ENCODE measurements at regions not wholly inside any gene's neighbourhood (a gene's known extent, or its start where the extent isn't known, plus 50 kb on each side); places are given as distances from the start of the nearest gene placed in this dataset.
"Not testable (repeated sequence)": the region's sequence is repeated elsewhere in the genome, so short reads cannot be mapped to it uniquely, and the experiment has no call there.

- H3K79me1 ChIP-seq (ENCODE audit: low read length), result no peaks in the 10 kb centered on the region
- H3K27ac ChIP-seq (ENCODE audit: low read depth, low read length), result no peak overlapping the region
- no CpG with 5 or more reads among the region's 4 CpGs for WGBS (ENCODE audit: extremely low coverage, insufficient coverage, insufficient read length)
- H2BK12ac ChIP-seq (ENCODE audit: low read length), result no peak overlapping the region
- H3K18ac ChIP-seq (ENCODE audit: low read length), result no peak overlapping the region
- no peak overlapping the region for H4K91ac ChIP-seq (ENCODE audit: low read depth, low read length)
- no peaks in the 10 kb centered on the region for H3K79me2 ChIP-seq (ENCODE audit: control insufficient read depth, insufficient read depth, low read length, poor library complexity)
- no peak overlapping the region for H3K4ac ChIP-seq (ENCODE audit: low read depth, low read length)
- H2AFZ ChIP-seq (ENCODE audit: insufficient read depth, low read length, poor library complexity), result no peak overlapping the region
- no peaks in the 10 kb centered on the region for H3K4me1 ChIP-seq (ENCODE audit: control insufficient read depth in 1 of 2, insufficient read depth in 2 of 2, low read length in 2 of 2)
- H3K9ac ChIP-seq (ENCODE audit: low read length), result no peak overlapping the region
- peaks cover 2% of the 10 kb centered on the region for H3K9me3 ChIP-seq (ENCODE audit: insufficient read depth, low read depth, low read length)
- H3K23ac ChIP-seq (ENCODE audit: low read length), result no peak overlapping the region
- no peak overlapping the region for H3K4me2 ChIP-seq (ENCODE audit: low read length)
- DNase-seq, result no peak
- H3K14ac ChIP-seq (ENCODE audit: low read length), result no peak overlapping the region
- H3K27me3 ChIP-seq (ENCODE audit: insufficient read depth, low read length), result no peaks in the 10 kb centered on the region
- no peak overlapping the region for H2BK5ac ChIP-seq (ENCODE audit: low read depth, low read length, poor library complexity)
- H4K12ac ChIP-seq (ENCODE audit: low read depth, low read length), result no peak overlapping the region
- H3K36me3 ChIP-seq (ENCODE audit: control insufficient read depth in 1 of 2, insufficient read depth in 2 of 2, low read length in 2 of 2), result no peaks in the 10 kb centered on the region
- no peak overlapping the region for H2BK120ac ChIP-seq (ENCODE audit: insufficient read depth, low read length, poor library complexity)
- H3K4me3 ChIP-seq (ENCODE audit: low read depth, low read length), result peak overlapping the region; percentile 16
- H2AK5ac ChIP-seq (ENCODE audit: low read length), result no peak overlapping the region
- no peak overlapping the region for H4K8ac ChIP-seq (ENCODE audit: low read depth, low read length)
Measured at GRCh38 chr5:125245216-125245615, 498.8 kb upstream of the ZNF608 start.

GRCh38 chr5:125249400-125249799, 503.0 kb upstream of the ZNF608 start:
- H2AK5ac ChIP-seq (ENCODE audit: low read length), result no peak overlapping the region
- DNase-seq, result no peak
- H4K8ac ChIP-seq (ENCODE audit: low read depth, low read length), result no peak overlapping the region
- no peak overlapping the region for H2BK12ac ChIP-seq (ENCODE audit: low read length)
- H3K27me3 ChIP-seq (ENCODE audit: insufficient read depth, low read length), result no peaks in the 10 kb centered on the region
- no peak overlapping the region for H3K4me2 ChIP-seq (ENCODE audit: low read length)
- no peak overlapping the region for H2BK120ac ChIP-seq (ENCODE audit: insufficient read depth, low read length, poor library complexity)
- H2AFZ ChIP-seq (ENCODE audit: insufficient read depth, low read length, poor library complexity), result no peak overlapping the region
- no peak overlapping the region for H4K12ac ChIP-seq (ENCODE audit: low read depth, low read length)
- no peak overlapping the region for H3K9ac ChIP-seq (ENCODE audit: low read length)
- H3K4ac ChIP-seq (ENCODE audit: low read depth, low read length), result no peak overlapping the region
- H3K23ac ChIP-seq (ENCODE audit: low read length), result no peak overlapping the region
- no CpG with 5 or more reads among the region's 2 CpGs for WGBS (ENCODE audit: extremely low coverage, insufficient coverage, insufficient read length)
- no peaks in the 10 kb centered on the region for H3K36me3 ChIP-seq (ENCODE audit: control insufficient read depth in 1 of 2, insufficient read depth in 2 of 2, low read length in 2 of 2)
- no peak overlapping the region for H4K91ac ChIP-seq (ENCODE audit: low read depth, low read length)
- no peak overlapping the region for H3K27ac ChIP-seq (ENCODE audit: low read depth, low read length)
- no peak overlapping the region for H3K14ac ChIP-seq (ENCODE audit: low read length)
- no peak overlapping the region for H3K18ac ChIP-seq (ENCODE audit: low read length)
- no peaks in the 10 kb centered on the region for H3K4me1 ChIP-seq (ENCODE audit: control insufficient read depth in 1 of 2, insufficient read depth in 2 of 2, low read length in 2 of 2)
- H3K4me3 ChIP-seq (ENCODE audit: low read depth, low read length), result no peak overlapping the region
- H3K79me1 ChIP-seq (ENCODE audit: low read length), result no peaks in the 10 kb centered on the region
- no peak overlapping the region for H2BK5ac ChIP-seq (ENCODE audit: low read depth, low read length, poor library complexity)
- H3K9me3 ChIP-seq (ENCODE audit: insufficient read depth, low read depth, low read length), result peaks cover 8% of the 10 kb centered on the region
- no peaks in the 10 kb centered on the region for H3K79me2 ChIP-seq (ENCODE audit: control insufficient read depth, insufficient read depth, low read length, poor library complexity)

- H4K8ac ChIP-seq (ENCODE audit: low read depth, low read length), result no peak overlapping the region
- H3K4me2 ChIP-seq (ENCODE audit: low read length), result no peak overlapping the region
- no peak overlapping the region for H3K23ac ChIP-seq (ENCODE audit: low read length)
- no peak overlapping the region for H2BK120ac ChIP-seq (ENCODE audit: insufficient read depth, low read length, poor library complexity)
- no peak overlapping the region for H3K4ac ChIP-seq (ENCODE audit: low read depth, low read length)
- no peak for DNase-seq
- H3K79me1 ChIP-seq (ENCODE audit: low read length), result no peaks in the 10 kb centered on the region
- H3K18ac ChIP-seq (ENCODE audit: low read length), result no peak overlapping the region
- H2AK5ac ChIP-seq (ENCODE audit: low read length), result no peak overlapping the region
- H4K12ac ChIP-seq (ENCODE audit: low read depth, low read length), result no peak overlapping the region
- H3K79me2 ChIP-seq (ENCODE audit: control insufficient read depth, insufficient read depth, low read length, poor library complexity), result no peaks in the 10 kb centered on the region
- no peak overlapping the region for H3K14ac ChIP-seq (ENCODE audit: low read length)
- no peak overlapping the region for H3K9ac ChIP-seq (ENCODE audit: low read length)
- H3K4me1 ChIP-seq (ENCODE audit: control insufficient read depth in 1 of 2, insufficient read depth in 2 of 2, low read length in 2 of 2), result no peaks in the 10 kb centered on the region
- no peak overlapping the region for H3K4me3 ChIP-seq (ENCODE audit: low read depth, low read length)
- no peak overlapping the region for H2AFZ ChIP-seq (ENCODE audit: insufficient read depth, low read length, poor library complexity)
- H3K27me3 ChIP-seq (ENCODE audit: insufficient read depth, low read length), result no peaks in the 10 kb centered on the region
- H2BK12ac ChIP-seq (ENCODE audit: low read length), result no peak overlapping the region
- H2BK5ac ChIP-seq (ENCODE audit: low read depth, low read length, poor library complexity), result no peak overlapping the region
- no peak overlapping the region for H4K91ac ChIP-seq (ENCODE audit: low read depth, low read length)
- peaks cover 6% of the 10 kb centered on the region for H3K9me3 ChIP-seq (ENCODE audit: insufficient read depth, low read depth, low read length)
- no peaks in the 10 kb centered on the region for H3K36me3 ChIP-seq (ENCODE audit: control insufficient read depth in 1 of 2, insufficient read depth in 2 of 2, low read length in 2 of 2)
- H3K27ac ChIP-seq (ENCODE audit: low read depth, low read length), result no peak overlapping the region
Measured at GRCh38 chr5:125251703-125252102, 505.3 kb upstream of the ZNF608 start.

DNA sequence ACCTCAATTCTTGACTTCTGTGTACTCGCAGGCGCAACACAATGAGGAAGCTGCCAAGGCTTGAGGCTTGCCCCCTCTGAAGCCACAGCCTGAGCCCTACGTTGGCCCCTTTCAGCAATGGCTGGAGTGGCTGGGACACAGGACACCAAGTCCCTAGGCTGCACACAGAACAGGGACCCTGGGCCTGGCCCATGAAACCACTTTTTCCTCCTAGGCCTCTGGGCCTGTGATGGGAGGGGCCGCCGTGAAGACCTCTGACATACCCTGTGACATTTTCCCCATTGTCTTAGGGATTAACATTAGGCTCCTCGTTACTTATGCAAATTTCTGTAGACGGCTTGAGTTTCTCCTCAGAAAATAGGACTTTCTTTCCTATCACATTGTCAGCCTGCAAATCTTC, 507.2 kb upstream of the ZNF608 start:
- not testable (repeated sequence) for H3K4me1 ChIP-seq (ENCODE audit: control insufficient read depth in 1 of 2, insufficient read depth in 2 of 2, low read length in 2 of 2); H3K79me2 ChIP-seq (ENCODE audit: control insufficient read depth, insufficient read depth, low read length, poor library complexity); H3K27me3 ChIP-seq (ENCODE audit: insufficient read depth, low read length); H2BK5ac ChIP-seq (ENCODE audit: low read depth, low read length, poor library complexity); H4K8ac ChIP-seq (ENCODE audit: low read depth, low read length); H4K12ac ChIP-seq (ENCODE audit: low read depth, low read length); H3K4ac ChIP-seq (ENCODE audit: low read depth, low read length); H2BK120ac ChIP-seq (ENCODE audit: insufficient read depth, low read length, poor library complexity); H3K27ac ChIP-seq (ENCODE audit: low read depth, low read length); H3K4me3 ChIP-seq (ENCODE audit: low read depth, low read length); H2AFZ ChIP-seq (ENCODE audit: insufficient read depth, low read length, poor library complexity); H3K36me3 ChIP-seq (ENCODE audit: control insufficient read depth in 1 of 2, insufficient read depth in 2 of 2, low read length in 2 of 2); H3K14ac ChIP-seq (ENCODE audit: low read length); H2BK12ac ChIP-seq (ENCODE audit: low read length); H3K23ac ChIP-seq (ENCODE audit: low read length); H2AK5ac ChIP-seq (ENCODE audit: low read length); H3K79me1 ChIP-seq (ENCODE audit: low read length); H3K18ac ChIP-seq (ENCODE audit: low read length); H3K9me3 ChIP-seq (ENCODE audit: insufficient read depth, low read depth, low read length); H3K9ac ChIP-seq (ENCODE audit: low read length); H4K91ac ChIP-seq (ENCODE audit: low read depth, low read length); DNase-seq; H3K4me2 ChIP-seq (ENCODE audit: low read length)
- no CpG with 5 or more reads among the region's 7 CpGs for WGBS (ENCODE audit: extremely low coverage, insufficient coverage, insufficient read length)

DNA sequence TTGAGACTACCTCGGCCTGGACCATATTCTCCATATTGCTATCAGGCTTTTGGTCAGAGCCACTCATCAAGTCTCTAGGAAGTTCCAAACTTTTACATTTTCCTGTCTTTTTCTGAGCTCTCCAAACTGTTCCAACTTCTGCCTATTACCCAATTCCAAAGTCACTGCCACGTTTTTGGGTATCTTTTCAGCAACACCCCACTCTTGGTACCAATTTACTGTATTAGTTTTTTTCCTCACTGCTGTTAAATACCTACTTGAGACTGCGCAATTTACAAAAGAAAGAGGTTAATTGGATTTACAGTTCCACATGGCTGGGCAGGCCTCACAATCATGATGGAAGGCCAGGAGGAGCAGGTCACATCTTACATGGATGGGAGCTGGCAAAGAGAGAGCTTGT, 507.8 kb upstream of the ZNF608 start:
- no peak overlapping the region for H4K91ac ChIP-seq (ENCODE audit: low read depth, low read length)
- H3K18ac ChIP-seq (ENCODE audit: low read length), result no peak overlapping the region
- H4K12ac ChIP-seq (ENCODE audit: low read depth, low read length), result no peak overlapping the region
- H3K4me3 ChIP-seq (ENCODE audit: low read depth, low read length), result no peak overlapping the region
- no peaks in the 10 kb centered on the region for H3K27me3 ChIP-seq (ENCODE audit: insufficient read depth, low read length)
- no peak overlapping the region for H2AK5ac ChIP-seq (ENCODE audit: low read length)
- H3K23ac ChIP-seq (ENCODE audit: low read length), result no peak overlapping the region
- H2BK120ac ChIP-seq (ENCODE audit: insufficient read depth, low read length, poor library complexity), result no peak overlapping the region
- H3K4me2 ChIP-seq (ENCODE audit: low read length), result no peak overlapping the region
- no peaks in the 10 kb centered on the region for H3K79me1 ChIP-seq (ENCODE audit: low read length)
- H3K79me2 ChIP-seq (ENCODE audit: control insufficient read depth, insufficient read depth, low read length, poor library complexity), result no peaks in the 10 kb centered on the region
- peaks cover 6% of the 10 kb centered on the region for H3K9me3 ChIP-seq (ENCODE audit: insufficient read depth, low read depth, low read length)
- no peaks in the 10 kb centered on the region for H3K36me3 ChIP-seq (ENCODE audit: control insufficient read depth in 1 of 2, insufficient read depth in 2 of 2, low read length in 2 of 2)
- no peak for DNase-seq
- no peak overlapping the region for H3K27ac ChIP-seq (ENCODE audit: low read depth, low read length)
- H4K8ac ChIP-seq (ENCODE audit: low read depth, low read length), result no peak overlapping the region
- no peak overlapping the region for H2AFZ ChIP-seq (ENCODE audit: insufficient read depth, low read length, poor library complexity)
- no peak overlapping the region for H3K4ac ChIP-seq (ENCODE audit: low read depth, low read length)
- H2BK5ac ChIP-seq (ENCODE audit: low read depth, low read length, poor library complexity), result no peak overlapping the region
- H3K4me1 ChIP-seq (ENCODE audit: control insufficient read depth in 1 of 2, insufficient read depth in 2 of 2, low read length in 2 of 2), result no peaks in the 10 kb centered on the region
- H3K9ac ChIP-seq (ENCODE audit: low read length), result no peak overlapping the region
- no peak overlapping the region for H3K14ac ChIP-seq (ENCODE audit: low read length)
- no CpG with 5 or more reads among the region's 3 CpGs for WGBS (ENCODE audit: extremely low coverage, insufficient coverage, insufficient read length)
- H2BK12ac ChIP-seq (ENCODE audit: low read length), result no peak overlapping the region
